ENCODE measurements at regions not wholly inside any gene's neighbourhood (a gene's known extent, or its start where the extent isn't known, plus 50 kb on each side); places are given as distances from the start of the nearest gene placed in this dataset.

DNA sequence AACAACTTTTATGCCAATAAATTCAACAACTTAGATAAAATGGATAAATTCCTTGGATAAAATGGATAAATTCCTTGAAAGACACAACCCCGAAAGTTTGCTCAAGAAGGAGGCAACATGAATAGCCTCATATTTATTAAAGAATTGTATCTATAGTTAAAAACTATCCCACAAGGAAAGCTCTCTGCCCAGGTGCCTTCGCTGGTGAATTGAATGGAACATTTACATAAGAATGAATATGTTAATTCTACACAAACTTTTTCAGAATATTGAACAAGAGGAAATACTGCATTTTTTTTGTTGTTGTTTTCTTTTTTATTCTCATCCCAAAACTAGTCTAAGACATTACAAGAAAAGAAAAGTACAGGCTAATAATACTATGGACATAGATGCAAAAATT is 805.3 kb upstream of the RAB6C start:
- TF ChIP-seq, protein P1, sequence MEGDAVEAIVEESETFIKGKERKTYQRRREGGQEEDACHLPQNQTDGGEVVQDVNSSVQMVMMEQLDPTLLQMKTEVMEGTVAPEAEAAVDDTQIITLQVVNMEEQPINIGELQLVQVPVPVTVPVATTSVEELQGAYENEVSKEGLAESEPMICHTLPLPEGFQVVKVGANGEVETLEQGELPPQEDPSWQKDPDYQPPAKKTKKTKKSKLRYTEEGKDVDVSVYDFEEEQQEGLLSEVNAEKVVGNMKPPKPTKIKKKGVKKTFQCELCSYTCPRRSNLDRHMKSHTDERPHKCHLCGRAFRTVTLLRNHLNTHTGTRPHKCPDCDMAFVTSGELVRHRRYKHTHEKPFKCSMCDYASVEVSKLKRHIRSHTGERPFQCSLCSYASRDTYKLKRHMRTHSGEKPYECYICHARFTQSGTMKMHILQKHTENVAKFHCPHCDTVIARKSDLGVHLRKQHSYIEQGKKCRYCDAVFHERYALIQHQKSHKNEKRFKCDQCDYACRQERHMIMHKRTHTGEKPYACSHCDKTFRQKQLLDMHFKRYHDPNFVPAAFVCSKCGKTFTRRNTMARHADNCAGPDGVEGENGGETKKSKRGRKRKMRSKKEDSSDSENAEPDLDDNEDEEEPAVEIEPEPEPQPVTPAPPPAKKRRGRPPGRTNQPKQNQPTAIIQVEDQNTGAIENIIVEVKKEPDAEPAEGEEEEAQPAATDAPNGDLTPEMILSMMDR (IDR thresholded peaks at IDR 0.05): no peak
- TF ChIP-seq POLR2A (IDR thresholded peaks at IDR 0.05): no peak
